H1 (cell line): ENCODE measurements at regions not wholly inside any gene's neighbourhood (a gene's known extent, or its start where the extent isn't known, plus 50 kb on each side); places are given as distances from the start of the nearest gene placed in this dataset.

Experiments
- CTCF ChIA-PET: fragments of 300-600 bp; sonication (Branson Sonifier 250); formaldehyde crosslinking; loops from one replicate; lab custom pipeline; 2021; ENCODE audit not compliant: partially characterized antibody; lab: Charles Lee
- POLR2A ChIA-PET: fragments of 300-600 bp; sonication (Branson Sonifier 250); formaldehyde crosslinking; loops from one replicate; lab custom pipeline; 2021; ENCODE audit warnings: inconsistent platforms; ENCODE audit not compliant: partially characterized antibody; lab: Charles Lee
- DNase-seq, 2 experiments: peaks; one replicate each; pipeline versions ENCODE4 v3.0.0 to v3.0.0-alpha.2; 2010 to 2022; ENCODE audit warnings: low spot score in 2 of 2, low read depth in 1 of 2, mixed read lengths in 1 of 2
- FAIRE-seq: peaks from 2 replicates; lab custom pipeline; 2011; peaks lifted over from hg19 to GRCh38; lab: Jason Lieb, UNC
- H2AFZ ChIP-seq: 2 replicates; pipeline ENCODE4 v1.8.1; 2012; ENCODE audit warnings: low read length, inconsistent platforms
- H2AK5ac ChIP-seq: 2 replicates; pipeline ENCODE4 v1.6.1; 2013; ENCODE audit warnings: low read depth, low read length
- H2BK120ac ChIP-seq: replicated peaks from 2 replicates; pipeline ENCODE3; 2013; ENCODE audit warnings: low read depth, low read length, inconsistent platforms
- H2BK12ac ChIP-seq: 2 replicates; pipeline ENCODE4 v1.6.1; 2013; ENCODE audit warnings: low read depth, low read length
- H2BK15ac ChIP-seq: 2 replicates; pipeline ENCODE4 v1.6.1; 2013; ENCODE audit warnings: low read length
- H2BK20ac ChIP-seq: 2 replicates; pipeline ENCODE4 v1.6.1; 2013; ENCODE audit warnings: low read length
- H2BK5ac ChIP-seq: 2 replicates; pipeline ENCODE4 v1.6.1; 2013; ENCODE audit warnings: low read depth, low read length
- H3K14ac ChIP-seq: 2 replicates; pipeline ENCODE4 v1.6.1; 2013; ENCODE audit warnings: inconsistent platforms; ENCODE audit not compliant: insufficient read length
- H3K18ac ChIP-seq: 2 replicates; pipeline ENCODE4 v1.6.1; 2013; ENCODE audit warnings: low read length; ENCODE audit errors: extremely low read depth
- H3K23ac ChIP-seq: 2 replicates; pipeline ENCODE4 v1.6.1; 2013; ENCODE audit warnings: inconsistent platforms; ENCODE audit not compliant: insufficient read length
- H3K23me2 ChIP-seq: 2 replicates; pipeline ENCODE4 v1.6.1; 2013; ENCODE audit warnings: low read depth, low read length
- H3K27ac ChIP-seq: 2 replicates; pipeline ENCODE4 v1.6.1; 2011; ENCODE audit warnings: low read depth, low read length, inconsistent platforms
- H3K27me3 ChIP-seq, 4 experiments: replicated peaks in 1 of 4; 1 replicate in 1 of 4; 2 replicates in 3 of 4; pipeline versions ENCODE4 v1.6.1 to v1.8.1; 2011 to 2013; ENCODE audit warnings: low read length in 3 of 4, mild to moderate bottlenecking in 3 of 4, inconsistent platforms in 2 of 4, mixed read lengths in 2 of 4, moderate library complexity in 1 of 4; ENCODE audit not compliant: control insufficient read depth in 3 of 4, insufficient read depth in 3 of 4; ENCODE audit errors: extremely low read depth in 1 of 4
- H3K36me3 ChIP-seq, 4 experiments: 2 replicates each; pipeline versions ENCODE4 v1.6.1 to v1.8.1; 2011 to 2013; ENCODE audit warnings: mild to moderate bottlenecking in 4 of 4, low read length in 3 of 4, moderate library complexity in 2 of 4, control low read depth in 1 of 4, inconsistent platforms in 1 of 4; ENCODE audit not compliant: insufficient read depth in 4 of 4, control insufficient read depth in 2 of 4
- H3K4ac ChIP-seq: replicated peaks from 2 replicates; pipeline ENCODE3; 2013; ENCODE audit warnings: low read length, low read depth, mixed read lengths, inconsistent platforms; ENCODE audit not compliant: insufficient read length
- H3K4me1 ChIP-seq, 4 experiments: replicated peaks in 1 of 4; 1 replicate in 1 of 4; 2 replicates in 3 of 4; pipeline versions ENCODE4 v1.6.1 to v1.8.1; 2011 to 2013; ENCODE audit warnings: low read length in 3 of 4, inconsistent platforms in 2 of 4, mixed read lengths in 1 of 4; ENCODE audit not compliant: insufficient read depth in 4 of 4, control insufficient read depth in 3 of 4
- H3K4me2 ChIP-seq, 2 experiments: 2 replicates each; pipeline versions ENCODE4 v1.6.1 to v1.8.1; 2011 to 2013; ENCODE audit warnings: low read depth in 2 of 2, low read length in 2 of 2, control low read depth in 1 of 2, inconsistent platforms in 1 of 2, mild to moderate bottlenecking in 1 of 2; ENCODE audit not compliant: insufficient read depth in 1 of 2
- H3K4me3 ChIP-seq, 4 experiments: fragments of 200-600, 300-600 bp in 1 of 4; sonication (generic), shearing (Covaris generic), sonication (Bioruptor Twin) in 1 of 4; 2 replicates each; pipeline versions ENCODE4 v1.5.1 to v1.8.1; 2011 to 2016; ENCODE audit warnings: low read length in 4 of 4, low read depth in 3 of 4, control low read depth in 2 of 4, inconsistent platforms in 2 of 4, mild to moderate bottlenecking in 2 of 4, mixed read lengths in 1 of 4, moderate library complexity in 1 of 4; ENCODE audit not compliant: insufficient read depth in 2 of 4; ENCODE audit errors: extremely low read depth in 1 of 4
- H3K56ac ChIP-seq: replicated peaks from 2 replicates; pipeline ENCODE3; 2013; ENCODE audit warnings: low read depth, mild to moderate bottlenecking, mixed read lengths, low read length, inconsistent platforms; ENCODE audit not compliant: insufficient read length
- H3K79me1 ChIP-seq: 2 replicates; pipeline ENCODE4 v1.6.1; 2013; ENCODE audit warnings: low read depth, low read length, control low read depth
- H3K79me2 ChIP-seq, 2 experiments: 2 replicates each; pipeline versions ENCODE4 v1.6.1 to v1.8.1; 2012 to 2013; ENCODE audit warnings: low read length in 2 of 2, mild to moderate bottlenecking in 2 of 2, inconsistent platforms in 1 of 2; ENCODE audit not compliant: insufficient read depth in 2 of 2, control insufficient read depth in 1 of 2
- H3K9ac ChIP-seq, 4 experiments: replicated peaks in 1 of 4; 1 replicate in 1 of 4; 2 replicates in 3 of 4; pipeline versions ENCODE4 v1.6.1 to v1.8.1; 2011 to 2013; ENCODE audit warnings: low read depth in 3 of 4, low read length in 3 of 4, control low read depth in 2 of 4, mild to moderate bottlenecking in 2 of 4, moderate library complexity in 2 of 4, inconsistent platforms in 1 of 4; ENCODE audit errors: extremely low read depth in 1 of 4
- H3K9me3 ChIP-seq, 2 experiments: 2 replicates each; pipeline versions ENCODE4 v1.6.1 to v1.8.1; 2012 to 2013; ENCODE audit warnings: mild to moderate bottlenecking in 2 of 2, moderate library complexity in 2 of 2, control low read depth in 1 of 2, inconsistent platforms in 1 of 2, low read depth in 1 of 2, low read length in 1 of 2, mixed read lengths in 1 of 2; ENCODE audit not compliant: insufficient read depth in 2 of 2
- H4K20me1 ChIP-seq, 2 experiments: replicated peaks in 1 of 2; 2 replicates each; pipeline versions ENCODE3 to v1.8.1; 2011 to 2013; ENCODE audit warnings: inconsistent platforms in 2 of 2, low read length in 2 of 2, mild to moderate bottlenecking in 1 of 2; ENCODE audit not compliant: insufficient read depth in 2 of 2, control insufficient read depth in 1 of 2
- H4K5ac ChIP-seq: 2 replicates; pipeline ENCODE4 v1.6.1; 2013; ENCODE audit warnings: low read length, low read depth, mixed read lengths, inconsistent platforms; ENCODE audit not compliant: insufficient read length
- H4K8ac ChIP-seq: 2 replicates; pipeline ENCODE4 v1.8.0; 2013; ENCODE audit warnings: mild to moderate bottlenecking, moderate library complexity, low read length, inconsistent platforms; ENCODE audit not compliant: insufficient read depth; ENCODE audit errors: extremely low read depth
- H4K91ac ChIP-seq: replicated peaks from 2 replicates; pipeline ENCODE3; 2013; ENCODE audit warnings: low read length, mixed read lengths, inconsistent platforms; ENCODE audit not compliant: insufficient read length
- RAD21 ChIP-seq, 2 experiments: IDR thresholded peaks in 1 of 2; conservative IDR thresholded peaks in 1 of 2; 2 replicates each; pipeline ENCODE4 v1.6.1; 2011; ENCODE audit warnings: low read depth in 2 of 2, low read length in 2 of 2, improper control_type of control experiment in 1 of 2, inconsistent platforms in 1 of 2, mild to moderate bottlenecking in 1 of 2, moderate library complexity in 1 of 2
- RNF2 ChIP-seq: fragments of 200-900, 300-1000 bp; sonication (generic); IDR thresholded peaks from 2 replicates; pipeline ENCODE4 v1.7.1; 2016; ENCODE audit warnings: borderline replicate concordance, low read depth, mild to moderate bottlenecking, antibody characterized with exemption, low read length; ENCODE audit not compliant: poor library complexity, severe bottlenecking; ENCODE audit errors: missing control alignments
- WGBS, 2 experiments: shearing (Covaris generic) in 1 of 2; methylation state at CpG; one replicate each; pipeline versions ENCODE4 v1.1.6 to v1.1.7; 2013 to 2015; ENCODE audit warnings: low lambda C conversion rate in 2 of 2, mixed read lengths in 2 of 2, inconsistent platforms in 1 of 2, low coverage in 1 of 2, missing lambda C conversion rate in 1 of 2; ENCODE audit not compliant: insufficient replicate concordance in 2 of 2, insufficient coverage in 1 of 2, insufficient read length in 1 of 2; ENCODE audit errors: extremely low coverage in 1 of 2, missing lambda C conversion rate in 1 of 2; 5-methylcytosine and 5-hydroxymethylcytosine counted together

DNA sequence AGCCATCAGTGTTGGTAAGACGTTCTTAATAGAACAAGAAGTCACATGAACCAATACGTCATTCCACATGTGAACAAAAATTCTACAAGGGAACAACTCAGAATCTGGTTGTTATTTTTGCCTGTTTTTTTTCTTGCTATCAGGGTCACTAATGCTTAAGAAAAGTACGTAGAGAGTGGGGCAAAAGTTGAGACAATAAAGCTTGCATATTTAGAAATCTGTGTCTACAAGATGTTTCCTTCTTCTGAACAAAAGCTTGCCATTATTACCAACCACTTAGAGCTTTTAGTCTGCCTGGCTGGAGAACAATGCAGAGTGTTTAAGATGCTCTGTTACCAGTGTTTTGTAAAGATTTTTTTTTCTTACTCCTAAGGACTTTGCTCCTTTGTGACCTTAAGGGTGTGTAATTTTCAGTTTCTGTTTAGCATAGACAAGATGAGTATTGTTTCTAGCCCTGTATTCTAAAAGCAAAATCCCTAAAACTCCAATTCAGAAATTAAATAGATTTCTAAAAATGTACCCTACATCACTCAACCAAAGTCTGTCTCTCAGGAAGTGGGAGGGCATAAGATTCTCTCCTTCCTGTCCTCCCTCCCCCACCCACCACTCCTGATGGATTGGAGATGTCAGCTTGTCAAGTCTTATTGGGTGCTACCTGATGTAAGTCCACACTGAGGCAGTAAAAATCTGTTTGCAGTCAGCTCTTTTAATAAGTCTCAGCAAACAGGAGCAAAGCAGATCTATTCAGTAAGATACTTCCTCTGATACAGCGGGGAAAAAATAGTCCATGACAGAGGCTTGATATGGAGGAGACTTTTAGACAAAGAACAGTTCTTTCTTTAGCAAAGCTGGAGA is 267.6 kb downstream of the GRIN2B start:
- no peak overlapping the region for H3K14ac ChIP-seq
- no peaks in the 10 kb centered on the region for H3K79me1 ChIP-seq
- DNase-seq (no peak), FAIRE-seq (no peak)
- ChIA-PET CTCF (interaction anchor here (0.9 kb wide), 1 partner anchor 228 kb away, joined by 4 read pairs; no protein-coding TSS in a partner anchor), POLR2A (no interaction called here)
- no peak for TF ChIP-seq RNF2
- TF ChIP-seq RAD21 (IDR thresholded peaks at IDR 0.05 in 1 of 2, conservative IDR thresholded peaks at IDR 0.05 in 1 of 2; ENCODE audit: low read depth in 2 of 2, low read length in 2 of 2) = 0 out of 4 replicates have a peak, but pooled peaks of 1 of the 2 experiments have one; percentile 3
- no peak overlapping the region for H3K4ac ChIP-seq
- no peak overlapping the region for H3K4me3 ChIP-seq
- H3K27ac ChIP-seq = no peak overlapping the region
- H3K9ac ChIP-seq = no peak overlapping the region
- H2BK120ac ChIP-seq = no peak overlapping the region
- no peak overlapping the region for H4K5ac ChIP-seq
- no peak overlapping the region for H3K18ac ChIP-seq
- 0 out of 2 replicates have a peak overlapping the region, but pooled peaks have one; percentile 10 for H2BK15ac ChIP-seq
- H3K79me2 ChIP-seq = no peaks in the 10 kb centered on the region
- no peak overlapping the region for H2BK20ac ChIP-seq
- no peaks in the 10 kb centered on the region for H4K20me1 ChIP-seq
- WGBS, 2 experiments = 90% methylated on average over 4 of the region's 4 CpGs; no CpG with 5 or more reads in 1 of the 2 experiments
- no peak overlapping the region for H2BK5ac ChIP-seq
- no peak overlapping the region for H2BK12ac ChIP-seq
- H3K56ac ChIP-seq = no peak overlapping the region
- no peaks in the 10 kb centered on the region for H3K27me3 ChIP-seq
- no peak overlapping the region for H4K8ac ChIP-seq
- H2AK5ac ChIP-seq = no peak overlapping the region
- no peak overlapping the region for H3K4me2 ChIP-seq
- H3K9me3 ChIP-seq = no peaks in the 10 kb centered on the region
- no peaks in the 10 kb centered on the region for H3K4me1 ChIP-seq
- no peaks in the 10 kb centered on the region for H3K36me3 ChIP-seq
- H3K23ac ChIP-seq = no peak overlapping the region
- no peak overlapping the region for H4K91ac ChIP-seq
- no peaks in the 10 kb centered on the region for H3K23me2 ChIP-seq
- H2AFZ ChIP-seq = no peak overlapping the region
